ENCODE measurements at regions not wholly inside any gene's neighbourhood (a gene's known extent, or its start where the extent isn't known, plus 50 kb on each side); places are given as distances from the start of the nearest gene placed in this dataset.
"Not testable (repeated sequence)": the region's sequence is repeated elsewhere in the genome, so short reads cannot be mapped to it uniquely, and the experiment has no call there.

GRCh38 chr13:52212886-52213285 is 53.5 kb upstream of the NEK3 start:
- not testable (repeated sequence) for TF ChIP-seq CTCF, POLR2A (IDR thresholded peaks at IDR 0.05)
